HUES6 (cell line): ENCODE measurements at regions not wholly inside any gene's neighbourhood (a gene's known extent, or its start where the extent isn't known, plus 50 kb on each side); places are given as distances from the start of the nearest gene placed in this dataset.

Source experiments
- H3K27ac ChIP-seq: 2 replicates; pipeline ENCODE4 v1.7.0; 2013; ENCODE audit warnings: low read depth, mild to moderate bottlenecking, low read length, inconsistent platforms
- H3K27me3 ChIP-seq: 2 replicates; pipeline ENCODE4 v1.6.1; 2013; ENCODE audit warnings: low read length; ENCODE audit not compliant: control insufficient read depth, insufficient read depth
- H3K36me3 ChIP-seq: 2 replicates; pipeline ENCODE4 v1.6.1; 2013; ENCODE audit warnings: low read length; ENCODE audit not compliant: control insufficient read depth, insufficient read depth
- H3K4me1 ChIP-seq: 2 replicates; pipeline ENCODE4 v1.6.1; 2013; ENCODE audit warnings: low read length; ENCODE audit not compliant: control insufficient read depth, insufficient read depth
- H3K4me3 ChIP-seq: 2 replicates; pipeline ENCODE4 v1.5.1; 2013; ENCODE audit warnings: low read depth, low read length
- H3K9ac ChIP-seq: one replicate; pipeline ENCODE4 v1.6.1; 2013; ENCODE audit warnings: mild to moderate bottlenecking, low read length
- H3K9me3 ChIP-seq: 2 replicates; pipeline ENCODE4 v1.6.1; 2013; ENCODE audit warnings: low read depth, low read length; ENCODE audit not compliant: control insufficient read depth, insufficient read depth

GRCh38 chr2:236317938-236318396 is 53.8 kb upstream of the ASB18 start:
- no peaks in the 10 kb centered on the region for H3K4me1 ChIP-seq
- H3K27me3 ChIP-seq = no peaks in the 10 kb centered on the region
- H3K4me3 ChIP-seq = no peak overlapping the region
- no peaks in the 10 kb centered on the region for H3K36me3 ChIP-seq
- no peak overlapping the region for H3K9ac ChIP-seq
- 0 out of 2 replicates have a peak, but pooled peaks cover 2% of the 10 kb centered on the region for H3K9me3 ChIP-seq
- H3K27ac ChIP-seq = no peak overlapping the region

- H3K9me3 ChIP-seq = 0 out of 2 replicates have a peak, but pooled peaks cover 2% of the 10 kb centered on the region
- no peaks in the 10 kb centered on the region for H3K4me1 ChIP-seq
- H3K27ac ChIP-seq = no peak overlapping the region
- no peaks in the 10 kb centered on the region for H3K36me3 ChIP-seq
- no peaks in the 10 kb centered on the region for H3K27me3 ChIP-seq
- H3K9ac ChIP-seq = no peak overlapping the region
- no peak overlapping the region for H3K4me3 ChIP-seq
Measured at GRCh38 chr2:236318401-236318800, 54.2 kb upstream of the ASB18 start.

GRCh38 chr2:236319036-236319435 is 54.8 kb upstream of the ASB18 start:
- Histone ChIP-seq H3K27ac (no peak overlapping the region), H3K27me3 (no peaks in the 10 kb centered on the region), H3K9ac (no peak overlapping the region), H3K4me1 (no peaks in the 10 kb centered on the region), H3K4me3 (no peak overlapping the region), H3K9me3 (0 out of 2 replicates have a peak, but pooled peaks cover 2% of the 10 kb centered on the region), H3K36me3 (no peaks in the 10 kb centered on the region)

DNA sequence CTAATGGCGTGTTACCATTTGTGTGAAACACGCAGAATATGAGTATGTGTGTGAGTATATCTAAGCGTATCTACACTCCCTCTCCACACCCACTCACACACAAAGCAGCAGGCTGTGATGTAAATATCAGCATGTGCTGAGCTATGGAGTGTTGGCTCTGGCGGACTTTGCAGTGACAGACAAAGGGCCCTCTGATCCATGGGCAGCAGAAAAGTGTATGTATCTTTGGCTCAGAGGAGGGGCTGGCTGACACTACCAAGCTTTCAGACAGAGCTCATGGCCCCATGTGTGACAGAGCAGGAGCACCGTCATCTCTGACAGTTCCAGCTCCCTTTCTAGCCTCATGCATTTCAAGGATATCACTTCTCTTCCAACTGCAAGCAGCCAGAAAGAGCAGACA is 57.2 kb upstream of the ASB18 start:
- Histone ChIP-seq H3K9me3 (0 out of 2 replicates have a peak, but pooled peaks cover 2% of the 10 kb centered on the region), H3K36me3 (no peaks in the 10 kb centered on the region), H3K4me1 (no peaks in the 10 kb centered on the region), H3K4me3 (no peak overlapping the region), H3K27me3 (no peaks in the 10 kb centered on the region), H3K9ac (no peak overlapping the region), H3K27ac (no peak overlapping the region)

DNA sequence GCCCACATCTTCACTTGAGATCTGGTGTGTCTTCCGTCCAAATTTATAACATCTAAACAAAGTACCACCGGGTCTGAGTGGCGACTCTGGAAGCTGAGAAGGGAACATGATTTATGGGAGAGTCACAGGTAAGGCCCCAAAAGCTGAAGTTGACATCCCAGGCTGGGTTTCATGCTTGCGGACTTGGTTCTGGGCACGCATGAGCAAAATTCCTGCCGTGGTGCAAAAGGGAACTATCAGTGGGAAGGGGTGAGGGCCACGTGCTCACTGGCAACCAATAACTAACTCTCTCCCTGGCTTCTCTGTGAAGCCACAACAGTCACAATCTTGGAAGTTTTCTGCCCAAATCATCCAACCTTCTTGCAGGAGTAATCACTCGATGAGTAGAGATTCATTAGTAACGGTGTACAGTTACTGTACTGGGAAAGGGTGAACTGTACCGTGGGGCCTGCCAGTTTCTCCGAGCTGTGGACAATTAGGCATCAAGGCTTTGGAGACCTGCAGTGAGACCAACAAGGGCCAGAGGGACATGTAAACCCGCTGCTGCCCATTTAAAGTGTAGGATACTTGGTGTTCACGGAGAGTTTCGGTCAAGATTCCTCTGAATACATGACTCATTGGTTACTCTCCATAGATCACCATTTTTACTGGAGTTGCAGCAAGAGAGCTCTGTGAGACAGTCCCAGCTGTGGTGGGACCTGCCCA is 69.4 kb upstream of the ASB18 start:
- Histone ChIP-seq H3K4me1 (peaks cover under 1% of the 10 kb centered on the region; the same call in 1 of the 2 replicates), H3K4me3 (no peak overlapping the region), H3K36me3 (no peaks in the 10 kb centered on the region), H3K9ac (no peak overlapping the region), H3K9me3 (no peaks in the 10 kb centered on the region), H3K27me3 (no peaks in the 10 kb centered on the region), H3K27ac (no peak overlapping the region)

DNA sequence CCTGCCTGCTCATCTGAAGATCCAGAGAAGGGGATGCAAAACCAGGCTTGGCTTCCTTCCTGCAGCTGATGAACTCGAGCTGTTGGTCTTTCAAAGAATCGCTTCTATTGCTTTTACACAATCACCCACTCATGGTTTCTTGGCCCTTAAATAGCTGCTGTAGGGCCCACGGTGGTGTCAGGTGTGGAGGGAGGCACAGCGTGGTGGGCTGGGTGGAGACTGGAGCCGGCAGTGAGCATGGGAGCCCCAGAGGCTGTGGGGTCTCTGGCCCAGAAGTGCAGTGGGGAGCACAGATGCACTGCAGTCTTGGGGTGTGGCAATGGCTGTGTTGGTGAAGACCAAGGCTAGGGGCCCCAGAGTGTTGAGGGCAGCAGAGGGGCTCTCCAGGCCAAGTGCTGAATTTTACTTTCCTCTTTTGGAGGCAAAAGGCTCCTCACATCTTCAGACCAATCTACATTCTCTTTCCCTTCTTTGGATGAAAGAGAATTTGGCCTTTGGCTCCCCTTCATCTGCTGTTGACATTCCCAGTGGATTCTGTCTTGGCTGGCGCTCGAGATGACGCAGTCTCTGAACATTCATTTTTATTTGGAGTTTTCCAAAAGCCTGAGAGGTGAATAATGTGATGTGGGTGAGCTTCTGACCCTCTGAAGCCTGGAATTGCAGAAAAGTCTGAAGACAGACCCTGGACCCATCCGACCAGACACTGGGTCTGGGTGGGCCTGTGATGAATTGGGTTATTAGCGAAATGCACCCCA is 70.1 kb upstream of the ASB18 start:
- Histone ChIP-seq H3K27me3 (no peaks in the 10 kb centered on the region), H3K4me3 (no peak overlapping the region), H3K4me1 (peaks cover 5% of the 10 kb centered on the region), H3K9me3 (no peaks in the 10 kb centered on the region), H3K36me3 (no peaks in the 10 kb centered on the region), H3K9ac (no peak overlapping the region), H3K27ac (no peak overlapping the region)

DNA sequence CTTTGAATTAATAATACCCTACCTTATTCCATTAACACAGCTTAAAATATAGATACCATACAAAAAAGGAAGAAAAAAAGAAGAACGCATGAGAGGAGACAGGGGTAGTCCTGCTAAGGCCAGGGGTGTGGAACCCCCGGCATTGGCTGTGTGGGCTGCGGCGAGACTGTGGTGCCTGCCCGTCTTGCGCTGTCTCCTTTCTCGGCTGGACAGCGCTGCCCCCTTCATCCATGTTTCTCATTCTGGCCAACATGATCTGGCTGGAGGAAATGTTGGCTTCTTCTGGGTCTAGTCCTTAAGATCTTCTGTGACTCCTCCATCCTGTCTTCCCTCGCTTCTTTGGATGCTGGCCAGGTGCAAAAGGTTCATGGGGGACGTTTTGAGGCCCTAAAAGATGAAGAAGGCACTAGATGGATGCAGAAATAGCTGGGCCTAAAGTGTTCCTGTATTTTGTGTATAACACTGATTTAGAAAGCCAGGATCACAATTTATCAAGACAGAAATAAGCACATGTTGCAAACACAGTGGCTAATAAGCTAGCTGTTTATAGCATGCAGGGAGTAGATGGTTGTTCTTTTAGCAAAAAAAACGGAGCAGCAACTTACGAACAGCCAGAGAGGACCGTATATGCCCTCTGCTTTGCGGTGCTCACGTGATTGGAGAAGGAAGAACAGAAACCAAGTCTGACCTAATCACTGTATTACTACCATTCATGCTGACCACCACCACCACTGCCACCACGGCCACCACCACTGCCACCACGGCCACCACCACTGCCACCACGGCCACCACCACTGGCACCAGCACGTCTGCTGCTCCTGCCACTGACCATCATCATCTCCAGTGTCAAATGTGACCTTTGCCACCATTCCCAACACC is 71.7 kb upstream of the ASB18 start:
- no peak overlapping the region for H3K27ac ChIP-seq
- H3K27me3 ChIP-seq = no peaks in the 10 kb centered on the region
- peaks cover 5% of the 10 kb centered on the region for H3K4me1 ChIP-seq
- no peaks in the 10 kb centered on the region for H3K36me3 ChIP-seq
- H3K9ac ChIP-seq = no peak overlapping the region
- H3K9me3 ChIP-seq = no peaks in the 10 kb centered on the region; the same call in 1 of the 2 replicates
- no peak overlapping the region for H3K4me3 ChIP-seq

GRCh38 chr2:236336575-236337464 is 72.6 kb upstream of the ASB18 start:
- Histone ChIP-seq H3K9me3 (no peaks in the 10 kb centered on the region; the same call in 1 of the 2 replicates), H3K4me1 (peaks cover 12% of the 10 kb centered on the region), H3K27me3 (no peaks in the 10 kb centered on the region), H3K36me3 (no peaks in the 10 kb centered on the region), H3K4me3 (no peak overlapping the region), H3K9ac (no peak overlapping the region), H3K27ac (no peak overlapping the region)

DNA sequence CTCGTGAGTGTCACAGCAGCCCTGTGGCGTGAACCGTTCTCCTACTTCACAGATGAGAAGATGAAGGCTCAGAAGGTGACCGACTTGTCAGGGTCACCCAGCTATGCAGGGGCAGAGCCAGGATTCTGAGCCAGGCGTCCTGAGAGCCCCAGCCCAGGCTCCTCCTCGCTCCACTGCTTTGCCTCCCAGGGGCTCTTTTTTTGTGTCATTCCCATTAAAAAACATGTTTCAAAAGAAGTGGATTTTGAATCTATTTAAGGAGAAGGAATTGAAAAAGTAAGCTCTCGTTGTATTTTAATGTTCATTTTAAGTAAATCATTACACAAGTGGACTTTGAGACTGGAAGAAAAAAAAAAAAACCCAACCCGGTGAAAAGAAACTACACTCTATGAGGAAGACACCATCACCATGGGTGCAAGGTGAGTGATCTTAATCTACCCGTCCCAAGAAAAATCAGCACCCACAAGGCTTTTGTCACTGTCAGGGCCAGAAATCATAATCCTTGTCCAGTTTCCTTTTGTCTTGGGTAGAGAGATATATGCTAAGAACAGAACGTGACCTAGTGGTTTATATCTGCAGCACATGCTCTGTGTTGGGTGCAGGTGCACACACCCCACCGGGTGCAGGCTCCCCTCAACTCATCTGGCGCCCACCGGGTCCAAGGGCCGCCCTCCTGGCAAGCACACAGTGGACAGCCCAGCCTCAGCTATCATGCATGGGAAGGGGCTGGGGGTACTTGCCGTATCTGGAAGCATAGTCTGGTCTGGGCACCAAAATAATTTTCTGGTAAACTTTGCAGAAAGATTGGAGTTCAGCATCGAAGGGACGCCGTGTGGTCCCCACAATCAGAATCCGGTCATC is 73.5 kb upstream of the ASB18 start:
- Histone ChIP-seq H3K36me3 (no peaks in the 10 kb centered on the region; the same call in 1 of the 2 replicates), H3K27ac (no peak overlapping the region), H3K9ac (no peak overlapping the region), H3K4me3 (no peak overlapping the region), H3K4me1 (peaks cover 15% of the 10 kb centered on the region), H3K9me3 (no peaks in the 10 kb centered on the region; the same call in 1 of the 2 replicates), H3K27me3 (no peaks in the 10 kb centered on the region)
